CD14-positive monocyte (primary cell): ENCODE measurements at regions not wholly inside any gene's neighbourhood (a gene's known extent, or its start where the extent isn't known, plus 50 kb on each side); places are given as distances from the start of the nearest gene placed in this dataset.

Experiments used
- DNase-seq, 3 donors: peaks; one replicate each; pipeline ENCODE4 v3.0.0-alpha.2; 2011 to 2022
- H2AFZ ChIP-seq: 2 replicates; pipeline ENCODE4 v1.6.0; 2012; ENCODE audit warnings: mild to moderate bottlenecking, low read depth, low read length, inconsistent platforms; ENCODE audit not compliant: insufficient read depth, poor library complexity, severe bottlenecking
- H3K27ac ChIP-seq, 2 donors: 1 replicate in 1 of 2; 2 replicates in 1 of 2; pipeline ENCODE4 v1.5.1; 2012 to 2013; ENCODE audit warnings: low read length in 2 of 2, control low read depth in 1 of 2, inconsistent platforms in 1 of 2, low read depth in 1 of 2, mild to moderate bottlenecking in 1 of 2
- H3K27me3 ChIP-seq, 2 donors: one replicate each; pipeline versions ENCODE4 v1.6.0 to v1.6.1; 2011 to 2013; ENCODE audit warnings: low read length in 2 of 2; ENCODE audit not compliant: control insufficient read depth in 2 of 2, insufficient read depth in 2 of 2
- H3K36me3 ChIP-seq, 2 donors: replicated peaks in 1 of 2; 1 replicate in 1 of 2; 2 replicates in 1 of 2; pipeline versions ENCODE4 v1.5.1 to v1.6.1; 2012 to 2013; ENCODE audit warnings: low read length in 2 of 2, control low read depth in 1 of 2, inconsistent platforms in 1 of 2, mild to moderate bottlenecking in 1 of 2; ENCODE audit not compliant: insufficient read depth in 2 of 2, control insufficient read depth in 1 of 2
- H3K4me1 ChIP-seq, 2 donors: 1 replicate in 1 of 2; 2 replicates in 1 of 2; pipeline versions ENCODE4 v1.5.1 to v1.6.1; 2012 to 2013; ENCODE audit warnings: low read length in 2 of 2, control low read depth in 1 of 2, inconsistent platforms in 1 of 2, mild to moderate bottlenecking in 1 of 2, moderate library complexity in 1 of 2; ENCODE audit not compliant: insufficient read depth in 2 of 2, control insufficient read depth in 1 of 2
- H3K4me2 ChIP-seq: replicated peaks from 2 replicates; pipeline ENCODE3; 2012; ENCODE audit warnings: low read length, moderate library complexity, mild to moderate bottlenecking; ENCODE audit not compliant: poor library complexity, severe bottlenecking; ENCODE audit errors: extremely low read depth
- H3K4me3 ChIP-seq, 3 experiments: fragments of 200-600 bp in 1 of 3; sonication (generic) in 1 of 3; replicated peaks in 1 of 3; 1 replicate in 2 of 3; 2 replicates in 1 of 3; pipeline ENCODE4 v1.5.1; 2011 to 2013; ENCODE audit warnings: low read length in 3 of 3, mild to moderate bottlenecking in 3 of 3, control low read depth in 2 of 3, low read depth in 2 of 3, inconsistent platforms in 1 of 3, moderate library complexity in 1 of 3
- H3K79me2 ChIP-seq: 2 replicates; pipeline ENCODE4 v1.6.0; 2012; ENCODE audit warnings: mild to moderate bottlenecking, control low read depth, inconsistent platforms, low read length, moderate library complexity; ENCODE audit not compliant: insufficient read depth
- H3K9ac ChIP-seq: 2 replicates; pipeline ENCODE4 v1.6.0; 2017; ENCODE audit warnings: low read length, mild to moderate bottlenecking; ENCODE audit not compliant: insufficient read depth, poor library complexity, severe bottlenecking
- H3K9me3 ChIP-seq, 2 donors: replicated peaks in 1 of 2; 1 replicate in 1 of 2; 2 replicates in 1 of 2; pipeline versions ENCODE4 v1.5.1 to v1.6.1; 2012 to 2013; ENCODE audit warnings: low read length in 2 of 2, control low read depth in 1 of 2; ENCODE audit not compliant: control insufficient read depth in 1 of 2, insufficient read depth in 1 of 2
- H4K20me1 ChIP-seq: 2 replicates; pipeline ENCODE4 v1.6.0; 2012; ENCODE audit warnings: mild to moderate bottlenecking, low read length, control low read depth, moderate library complexity; ENCODE audit not compliant: insufficient read depth
- H3K27ac Mint-ChIP-seq, 7 donors: one replicate each; pipeline ENCODE4 v1.8.0; 2020; ENCODE audit warnings: mild to moderate bottlenecking in 7 of 7, mixed read lengths in 7 of 7, moderate library complexity in 6 of 7, inconsistent platforms in 2 of 7
- H3K27me3 Mint-ChIP-seq, 3 donors: one replicate each; pipeline ENCODE4 v1.8.0; 2021 to 2022; ENCODE audit warnings: low read depth in 3 of 3, mild to moderate bottlenecking in 3 of 3, mixed read lengths in 3 of 3, moderate library complexity in 3 of 3, inconsistent platforms in 1 of 3
- H3K36me3 Mint-ChIP-seq, 2 donors: one replicate each; pipeline ENCODE4 v1.8.0; 2020; ENCODE audit warnings: mixed read lengths in 2 of 2, inconsistent platforms in 1 of 2, mild to moderate bottlenecking in 1 of 2
- H3K4me1 Mint-ChIP-seq: one replicate; pipeline ENCODE4 v1.8.0; 2020; ENCODE audit warnings: mild to moderate bottlenecking, mixed read lengths
- H3K4me3 Mint-ChIP-seq, 2 donors: one replicate each; pipeline ENCODE4 v1.8.0; 2020; ENCODE audit warnings: mild to moderate bottlenecking in 2 of 2, mixed read lengths in 2 of 2, moderate library complexity in 1 of 2
- H3K9me3 Mint-ChIP-seq, 7 donors: one replicate each; pipeline ENCODE4 v1.8.0; 2020 to 2022; ENCODE audit warnings: mixed read lengths in 7 of 7, mild to moderate bottlenecking in 6 of 7, moderate library complexity in 6 of 7, inconsistent platforms in 2 of 7
- CTCF ChIP-seq: fragments of 200-600 bp; IDR thresholded peaks from one replicate; pipeline ENCODE4 v1.8.0; 2022; ENCODE audit warnings: antibody characterized with exemption, mild to moderate bottlenecking
- WGBS: methylation state at CpG from one replicate; pipeline ENCODE4 v1.1.5; 2013; ENCODE audit warnings: missing lambda C conversion rate; ENCODE audit not compliant: insufficient coverage; 5-methylcytosine and 5-hydroxymethylcytosine counted together
- intact Hi-C, 2 donors: fragments of 100-400 bp; cut with micrococcal nuclease; formaldehyde crosslinking; loops; one replicate each; pipeline versions ENCODE4 v1.15.0 to v1.15.1; 2023

- Histone ChIP-seq H3K4me2 (no peak overlapping the region), H2AFZ (no peak overlapping the region), H3K27me3 (no peaks in the 10 kb centered on the region), H4K20me1 (no peaks in the 10 kb centered on the region), H3K9me3 (peaks cover 10 to 13% of the 10 kb centered on the region in 2 donors), H3K27ac (no peak overlapping the region), H3K9ac (no peak overlapping the region), H3K36me3 (no peaks in the 10 kb centered on the region), H3K4me1 (no peaks in the 10 kb centered on the region), H3K4me3 (no peak overlapping the region), H3K79me2 (no peaks in the 10 kb centered on the region)
- H3K36me3 Mint-ChIP-seq: no peaks in the 10 kb centered on the region
- no peaks in the 10 kb centered on the region for H3K27me3 Mint-ChIP-seq
- H3K27ac Mint-ChIP-seq: no peak overlapping the region
- no peak for TF ChIP-seq CTCF
- intact Hi-C loops: no loop called here
- H3K4me1 Mint-ChIP-seq: no peaks in the 10 kb centered on the region
- H3K9me3 Mint-ChIP-seq: peaks cover 6 to 24% (median 9%) of the 10 kb centered on the region in 7 donors
- DNase-seq: no peak
- no peak overlapping the region for H3K4me3 Mint-ChIP-seq
Observed at GRCh38 chr14:42665083-42665482, 1058.4 kb downstream of the LRFN5 start.

- Histone ChIP-seq H3K4me1 (no peaks in the 10 kb centered on the region), H3K4me3 (no peak overlapping the region), H3K27me3 (no peaks in the 10 kb centered on the region), H2AFZ (no peak overlapping the region), H3K27ac (no peak overlapping the region), H3K4me2 (no peak overlapping the region), H3K9me3 (peaks cover 10 to 13% of the 10 kb centered on the region in 2 donors), H4K20me1 (no peaks in the 10 kb centered on the region), H3K9ac (no peak overlapping the region), H3K36me3 (no peaks in the 10 kb centered on the region), H3K79me2 (no peaks in the 10 kb centered on the region)
- TF ChIP-seq CTCF: no peak
- Mint-ChIP-seq H3K9me3 (peaks cover 6 to 28% (median 15%) of the 10 kb centered on the region in 7 donors), H3K4me1 (no peaks in the 10 kb centered on the region), H3K4me3 (no peak overlapping the region), H3K27ac (no peak overlapping the region), H3K27me3 (no peaks in the 10 kb centered on the region), H3K36me3 (no peaks in the 10 kb centered on the region)
- intact Hi-C loops: no loop called here
- no CpG with 5 or more reads among the region's 1 CpG for WGBS
- no peak for DNase-seq
Observed at GRCh38 chr14:42664190-42664589, 1057.5 kb downstream of the LRFN5 start.
